ENCODE measurements at regions not wholly inside any gene's neighbourhood (a gene's known extent, or its start where the extent isn't known, plus 50 kb on each side); places are given as distances from the start of the nearest gene placed in this dataset.

DNA sequence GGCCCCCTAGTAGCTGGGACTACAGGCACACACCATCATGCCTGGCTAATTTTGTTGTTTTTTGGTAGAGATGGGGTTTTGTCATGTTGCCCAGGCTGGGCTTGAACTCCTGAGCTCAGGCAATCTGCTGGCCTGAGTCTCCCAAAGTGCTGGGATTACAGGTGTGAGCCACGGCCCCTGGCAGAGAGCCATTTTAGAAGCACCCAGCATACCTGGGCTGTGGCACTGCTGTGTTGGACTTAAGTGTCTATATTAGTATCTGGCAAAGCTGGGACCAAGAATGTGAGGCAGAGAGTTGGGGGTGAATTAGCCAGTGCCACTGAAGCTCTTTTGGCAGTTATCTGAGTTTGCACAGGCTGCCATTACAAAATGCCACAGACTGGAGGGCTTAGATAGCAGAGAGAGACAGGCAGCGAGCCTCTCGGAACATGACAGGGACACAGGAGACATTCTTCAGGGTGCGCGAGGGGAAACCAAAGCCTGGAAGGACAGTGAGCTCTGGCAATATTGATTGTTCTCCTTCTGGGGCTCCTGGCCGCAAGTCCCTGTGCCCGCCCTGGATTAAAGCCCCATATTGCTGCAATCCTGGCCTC lies 87.7 kb upstream of the ALX4 start:
- POLR2A ChIA-PET: no interaction called here
- H3K4me3 Mint-ChIP-seq: no peak overlapping the region
- DNase-seq: no peak

DNA sequence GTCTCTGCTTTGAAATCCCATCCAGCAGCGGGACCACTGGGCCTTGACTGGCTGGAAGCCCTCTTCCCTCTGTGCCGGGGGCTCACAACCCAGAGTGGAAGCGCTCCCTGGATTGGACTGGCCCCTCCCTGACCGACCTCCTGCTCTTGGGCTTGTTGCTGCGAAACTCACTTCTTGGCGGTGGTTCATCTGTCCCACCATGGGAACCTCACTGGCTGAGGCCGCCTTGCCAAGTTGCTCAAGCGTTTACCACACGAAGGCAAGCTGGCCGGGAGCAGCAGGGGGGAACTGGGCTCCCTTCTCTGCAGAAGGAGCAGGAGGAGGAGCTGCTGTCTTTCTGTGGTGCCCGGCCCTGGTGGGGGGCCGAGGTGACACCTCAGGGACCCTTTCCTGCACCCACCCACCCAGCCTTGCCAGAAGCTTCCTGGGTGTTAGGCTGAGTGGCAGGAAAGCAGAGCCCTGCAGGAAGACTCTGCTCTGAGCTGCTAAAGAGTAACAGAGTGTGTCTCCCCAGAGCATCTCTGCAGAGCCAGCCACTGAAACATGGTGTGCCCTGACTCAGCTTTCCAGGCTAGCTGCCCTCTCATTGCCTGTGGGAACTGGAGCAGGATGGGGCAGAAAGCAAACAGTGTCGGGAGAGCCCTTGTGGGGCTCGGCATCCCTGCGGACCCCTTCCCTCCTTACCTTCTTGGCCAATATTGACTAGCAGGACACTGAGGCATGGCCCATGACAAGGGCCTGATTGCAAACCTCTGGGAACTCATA lies 88.5 kb upstream of the ALX4 start:
- POLR2A ChIA-PET: no interaction called here
- H3K4me3 Mint-ChIP-seq: no peak overlapping the region
- ATAC-seq (ENCODE audit: low read depth) (no peak), DNase-seq (no peak)
- peaks cover 1% of the 10 kb centered on the region for H3K9me3 Mint-ChIP-seq
- peaks cover 9% of the 10 kb centered on the region for H3K27me3 Mint-ChIP-seq
- H3K27ac Mint-ChIP-seq: no peak overlapping the region
- peaks cover 2% of the 10 kb centered on the region for H3K4me1 Mint-ChIP-seq
- H3K36me3 Mint-ChIP-seq: no peaks in the 10 kb centered on the region

More for the DNA sequence above, 87.7 kb upstream of the ALX4 start:
- ATAC-seq (ENCODE audit: low read depth): no peak
- Mint-ChIP-seq H3K27me3 (peaks cover 14% of the 10 kb centered on the region), H3K36me3 (no peaks in the 10 kb centered on the region), H3K9me3 (peaks cover 1% of the 10 kb centered on the region), H3K27ac (no peak overlapping the region), H3K4me1 (peaks cover 2% of the 10 kb centered on the region)

DNA sequence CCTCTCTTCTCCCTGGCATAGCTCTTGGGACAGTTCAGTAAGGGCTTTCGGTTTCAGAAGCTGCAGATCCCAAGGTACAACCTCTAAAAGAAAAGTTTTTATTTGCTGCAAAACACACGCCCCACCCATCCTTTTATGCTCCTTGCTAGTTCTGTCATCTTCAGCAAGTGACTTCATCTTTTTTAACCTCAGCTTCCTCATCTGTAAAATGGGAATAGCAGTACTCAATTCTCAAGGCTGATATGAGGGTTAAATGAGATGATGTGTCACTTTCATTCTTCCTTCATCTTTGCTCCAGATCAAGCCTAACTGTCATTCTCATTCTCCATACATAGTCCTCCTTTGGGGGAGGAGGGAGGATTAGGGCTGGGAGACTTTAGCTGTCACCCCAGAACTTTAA lies 90.0 kb upstream of the ALX4 start:
- POLR2A ChIA-PET: no interaction called here
- H3K9me3 Mint-ChIP-seq: no peaks in the 10 kb centered on the region
- H3K27ac Mint-ChIP-seq: no peak overlapping the region
- peaks cover 2% of the 10 kb centered on the region for H3K4me1 Mint-ChIP-seq
- DNase-seq: no peak
- no peaks in the 10 kb centered on the region for H3K36me3 Mint-ChIP-seq
- ATAC-seq (ENCODE audit: low read depth): no peak
- H3K27me3 Mint-ChIP-seq: peaks cover 9% of the 10 kb centered on the region
- no peak overlapping the region for H3K4me3 Mint-ChIP-seq

DNA sequence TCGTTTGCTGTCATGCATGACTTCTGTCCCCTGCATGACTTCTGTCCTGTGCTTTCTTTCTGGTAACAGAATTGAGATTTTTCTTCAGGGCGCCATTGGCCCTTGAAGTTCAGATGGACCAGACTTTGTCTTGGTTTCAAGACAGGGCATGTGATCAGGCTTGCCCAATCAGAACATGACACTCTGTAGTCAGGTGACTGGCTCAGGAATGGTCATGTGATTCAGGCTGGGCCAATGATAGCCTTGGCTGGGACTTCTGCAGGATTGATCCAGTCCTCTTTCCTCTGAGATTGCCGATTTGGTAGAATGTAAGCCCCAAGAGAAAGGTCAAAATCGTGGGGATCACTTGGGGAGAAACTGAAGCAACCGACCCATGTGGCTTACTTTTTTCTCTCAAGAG lies 90.5 kb upstream of the ALX4 start:
- Mint-ChIP-seq H3K9me3 (no peaks in the 10 kb centered on the region), H3K27ac (no peak overlapping the region), H3K4me1 (peaks cover 2% of the 10 kb centered on the region), H3K27me3 (peaks cover 8% of the 10 kb centered on the region), H3K4me3 (no peak overlapping the region), H3K36me3 (no peaks in the 10 kb centered on the region)
- ATAC-seq (ENCODE audit: low read depth): no peak
- POLR2A ChIA-PET: no interaction called here
- no peak for DNase-seq

DNA sequence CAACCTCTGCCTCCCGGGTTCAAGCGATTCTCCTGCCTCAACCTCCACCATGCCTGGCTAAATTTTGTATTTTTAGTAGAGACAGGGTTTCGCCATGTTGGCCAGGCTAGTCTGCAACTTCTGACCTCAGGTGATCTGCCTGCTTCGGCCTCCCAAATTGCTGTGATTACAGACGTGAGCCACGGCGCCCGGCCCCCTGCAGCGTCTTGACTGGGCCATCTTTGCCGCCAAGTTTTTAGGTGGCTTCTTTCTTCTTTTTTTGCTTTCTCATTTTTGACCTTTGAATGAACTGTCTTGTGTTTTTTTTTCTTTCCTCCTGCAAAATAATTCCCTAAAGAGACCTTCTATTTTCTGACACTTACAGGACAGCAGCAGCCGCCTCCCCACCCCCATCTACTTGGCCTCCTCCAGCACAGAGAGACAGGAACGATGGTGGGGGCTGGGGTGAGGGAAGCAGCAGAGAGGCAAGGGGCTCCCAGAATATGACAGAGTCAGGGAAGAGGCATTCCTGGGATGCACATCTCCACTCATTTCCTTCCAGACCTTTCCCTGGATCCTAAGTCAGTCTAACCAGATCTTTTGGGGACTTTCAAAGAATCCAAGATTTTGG lies 92.6 kb upstream of the ALX4 start:
- peaks cover 2% of the 10 kb centered on the region for H3K4me1 Mint-ChIP-seq
- DNase-seq (no peak), ATAC-seq (ENCODE audit: low read depth) (no peak)
- no peak overlapping the region for H3K27ac Mint-ChIP-seq
- POLR2A ChIA-PET: no interaction called here
- H3K27me3 Mint-ChIP-seq: peaks cover 5% of the 10 kb centered on the region
- H3K36me3 Mint-ChIP-seq: no peaks in the 10 kb centered on the region
- no peak overlapping the region for H3K4me3 Mint-ChIP-seq
- no peaks in the 10 kb centered on the region for H3K9me3 Mint-ChIP-seq

DNA sequence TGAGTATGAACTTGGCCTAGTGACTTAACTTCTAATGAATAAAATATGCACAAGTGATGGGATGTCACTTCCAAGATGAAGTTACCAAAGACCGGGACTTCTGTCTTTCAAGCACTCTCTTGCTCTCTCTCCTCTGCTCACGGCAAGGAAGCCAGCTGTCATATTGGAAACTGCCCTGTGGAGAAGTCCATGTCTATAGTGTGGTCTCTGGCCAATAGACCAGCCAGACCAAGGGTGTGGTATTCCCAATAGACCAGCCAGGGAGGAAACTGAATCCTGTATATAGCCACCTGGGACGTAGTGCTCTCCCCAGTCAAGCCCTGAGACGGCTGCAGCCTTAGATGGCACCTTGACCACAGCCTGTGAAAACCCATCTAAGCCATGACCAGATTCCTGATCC lies 93.2 kb upstream of the ALX4 start:
- no peaks in the 10 kb centered on the region for H3K36me3 Mint-ChIP-seq
- peaks cover 5% of the 10 kb centered on the region for H3K27me3 Mint-ChIP-seq

DNA sequence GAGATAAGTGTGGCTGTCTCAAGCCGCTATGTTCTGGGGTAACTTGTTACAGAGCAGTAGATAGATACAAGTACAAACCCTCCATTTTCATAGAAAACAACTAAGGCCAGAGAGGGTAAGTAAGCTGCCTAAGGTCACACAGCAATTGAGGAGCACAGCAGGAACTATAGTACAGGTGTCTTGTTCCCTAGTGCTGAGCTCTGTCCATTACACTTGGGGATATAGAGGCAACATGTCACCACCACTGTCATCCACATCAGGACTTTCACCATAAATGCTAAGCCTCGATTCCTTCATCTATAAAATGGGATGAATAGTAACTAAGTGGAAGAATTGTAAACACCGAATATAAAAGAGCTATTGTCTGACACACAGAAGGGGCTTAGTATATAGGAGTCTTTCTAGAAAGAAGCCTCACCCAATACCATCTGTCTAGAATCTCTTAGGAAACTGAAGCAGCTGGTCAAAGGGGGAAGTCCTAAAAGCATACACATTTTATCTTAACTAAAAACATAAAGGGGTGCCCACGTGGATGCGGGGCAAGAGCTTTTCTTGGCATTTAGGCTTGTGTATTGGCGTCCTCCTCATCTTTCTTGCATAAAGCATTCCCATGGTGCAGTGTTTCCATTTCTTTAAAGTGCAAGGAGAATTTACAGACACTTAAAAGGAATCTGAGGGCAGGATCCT lies 93.8 kb upstream of the ALX4 start:
- H3K27me3 Mint-ChIP-seq: peaks cover 5% of the 10 kb centered on the region
- no peaks in the 10 kb centered on the region for H3K36me3 Mint-ChIP-seq
- no peak overlapping the region for H3K4me3 Mint-ChIP-seq
- H3K9me3 Mint-ChIP-seq: no peaks in the 10 kb centered on the region
- no peak overlapping the region for H3K27ac Mint-ChIP-seq
- ATAC-seq (ENCODE audit: low read depth) (no peak), DNase-seq (no peak)
- POLR2A ChIA-PET: no interaction called here
- H3K4me1 Mint-ChIP-seq: peaks cover 2% of the 10 kb centered on the region

More for the DNA sequence above, 93.2 kb upstream of the ALX4 start:
- H3K4me3 Mint-ChIP-seq: no peak overlapping the region
- no peak overlapping the region for H3K27ac Mint-ChIP-seq
- POLR2A ChIA-PET: no interaction called here
- ATAC-seq (ENCODE audit: low read depth) (no peak), DNase-seq (no peak)
- H3K4me1 Mint-ChIP-seq: peaks cover 2% of the 10 kb centered on the region
- no peaks in the 10 kb centered on the region for H3K9me3 Mint-ChIP-seq

DNA sequence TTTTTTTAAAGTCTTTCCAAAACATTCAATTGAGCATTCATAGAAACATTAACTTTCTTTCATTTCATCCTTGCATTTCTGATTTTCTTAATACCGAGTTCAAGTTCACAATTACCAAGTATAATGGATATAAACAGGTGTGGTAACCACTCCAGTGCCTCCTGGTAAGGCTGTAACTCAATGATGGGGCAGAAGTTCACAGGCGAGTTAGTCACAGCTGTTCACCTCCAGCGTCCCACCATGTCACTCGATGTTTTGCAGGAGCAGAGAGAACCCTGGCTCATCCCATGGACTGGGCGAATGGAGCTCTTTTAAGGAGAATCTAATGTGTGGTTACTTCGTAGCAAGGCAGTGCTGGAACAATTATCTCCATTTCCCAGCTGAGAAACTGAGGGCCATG lies 94.4 kb upstream of the ALX4 start:
- Mint-ChIP-seq H3K9me3 (no peaks in the 10 kb centered on the region), H3K27ac (no peak overlapping the region), H3K4me1 (peaks cover 2% of the 10 kb centered on the region), H3K4me3 (no peak overlapping the region), H3K36me3 (no peaks in the 10 kb centered on the region), H3K27me3 (peaks cover 5% of the 10 kb centered on the region)
- POLR2A ChIA-PET: no interaction called here
- DNase-seq: no peak
- ATAC-seq (ENCODE audit: low read depth): no peak

DNA sequence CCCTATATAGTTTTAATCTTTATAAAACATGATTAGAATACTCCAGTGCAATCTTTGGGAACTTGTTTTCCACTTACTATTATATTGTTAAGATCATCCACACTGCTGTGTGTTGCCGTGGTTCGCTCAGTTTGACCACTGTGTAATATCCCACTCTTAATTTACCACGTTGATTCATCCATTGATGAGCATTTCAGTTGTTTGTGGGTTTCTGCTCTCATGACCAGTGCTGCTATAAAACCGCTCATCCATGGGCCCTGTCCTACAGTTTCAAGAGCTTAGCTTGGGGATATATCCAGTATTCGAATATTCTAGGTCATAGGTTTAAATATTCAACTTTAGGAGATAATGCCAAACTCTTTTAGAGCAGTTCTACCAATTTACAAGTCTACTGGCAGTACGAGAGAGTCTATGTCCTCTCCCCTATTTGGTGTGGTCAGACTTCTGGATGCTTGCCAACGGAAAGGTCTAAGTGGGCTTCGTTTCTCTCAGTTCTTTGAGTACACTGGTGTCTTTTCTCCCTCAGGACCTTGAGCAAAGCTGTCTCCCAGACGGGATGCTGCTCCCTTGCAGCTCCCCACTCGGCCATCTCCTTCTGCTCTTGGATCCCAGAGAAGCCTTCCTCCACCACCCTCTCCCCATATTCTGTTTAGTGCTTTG lies 94.9 kb upstream of the ALX4 start:
- Mint-ChIP-seq H3K27me3 (peaks cover 5% of the 10 kb centered on the region), H3K4me3 (no peak overlapping the region), H3K9me3 (no peaks in the 10 kb centered on the region), H3K4me1 (peaks cover 2% of the 10 kb centered on the region), H3K36me3 (no peaks in the 10 kb centered on the region), H3K27ac (no peak overlapping the region)
- POLR2A ChIA-PET: no interaction called here
- no peak for DNase-seq
- ATAC-seq (ENCODE audit: low read depth): no peak

DNA sequence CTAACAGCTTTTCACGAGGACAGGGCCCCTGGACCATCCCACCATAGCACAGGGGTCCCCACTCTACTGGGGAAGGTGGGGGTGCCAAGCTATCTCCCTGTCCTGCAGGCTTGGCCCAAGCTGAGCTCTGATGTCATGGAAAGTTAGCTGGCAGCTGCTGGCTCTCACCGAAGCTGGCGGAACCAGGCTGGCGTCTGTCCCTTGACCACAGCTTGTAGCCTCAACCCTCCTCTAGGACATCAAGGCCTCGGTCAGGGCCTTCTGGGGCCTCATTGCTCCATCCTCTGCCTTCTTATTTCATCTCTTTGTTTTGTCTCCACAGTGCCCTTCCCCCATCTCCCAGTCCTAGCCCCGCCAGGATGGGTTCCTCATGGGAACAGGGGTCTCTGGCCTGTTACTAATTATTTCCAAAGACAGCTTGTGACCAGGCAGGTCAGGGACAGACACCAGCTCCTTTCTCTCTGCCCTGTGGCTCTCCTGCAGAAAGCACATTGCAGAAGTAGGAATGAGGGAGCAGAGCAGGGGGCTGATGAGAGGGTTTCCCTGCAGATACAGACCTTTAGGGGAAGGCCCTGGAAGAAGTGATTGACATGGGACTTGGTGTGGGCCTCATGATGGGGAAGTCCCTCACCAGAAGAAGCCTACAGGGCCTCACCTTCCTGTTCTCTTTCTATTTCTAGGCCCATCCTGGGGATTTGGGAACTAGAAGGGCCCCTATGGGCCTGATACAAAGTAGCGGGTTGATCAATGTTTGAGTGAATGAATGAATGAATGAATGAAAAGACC lies 97.5 kb upstream of the ALX4 start:
- no peaks in the 10 kb centered on the region for H3K4me1 Mint-ChIP-seq
- H3K36me3 Mint-ChIP-seq: peaks cover 1% of the 10 kb centered on the region
- no peak overlapping the region for H3K27ac Mint-ChIP-seq
- DNase-seq (no peak), ATAC-seq (ENCODE audit: low read depth) (no peak)
- POLR2A ChIA-PET: no interaction called here
- peaks cover 7% of the 10 kb centered on the region for H3K27me3 Mint-ChIP-seq
- H3K9me3 Mint-ChIP-seq: peaks cover 7% of the 10 kb centered on the region
- no peak overlapping the region for H3K4me3 Mint-ChIP-seq

DNA sequence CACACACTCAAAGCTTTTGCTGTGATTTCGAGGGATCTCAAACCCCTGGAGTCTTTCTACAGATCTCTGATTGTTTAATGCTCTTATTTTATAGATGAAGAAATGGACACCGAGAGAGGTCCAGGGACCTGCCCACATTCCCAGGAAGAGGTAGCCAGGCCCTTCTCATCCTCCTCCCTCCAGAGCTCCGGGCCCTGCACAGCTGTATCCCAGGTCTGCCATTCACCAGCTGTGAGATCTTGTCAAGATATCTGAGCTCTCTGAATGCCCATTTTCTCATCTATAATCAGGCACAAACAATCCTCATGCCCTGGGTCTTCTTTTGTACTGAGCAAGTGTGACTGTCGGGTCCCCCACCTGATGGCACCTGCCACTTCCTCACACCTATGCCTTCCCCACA lies 98.2 kb upstream of the ALX4 start:
- Mint-ChIP-seq H3K9me3 (peaks cover 9% of the 10 kb centered on the region), H3K27me3 (peaks cover 9% of the 10 kb centered on the region), H3K36me3 (peaks cover 1% of the 10 kb centered on the region), H3K27ac (no peak overlapping the region), H3K4me1 (no peaks in the 10 kb centered on the region), H3K4me3 (no peak overlapping the region)
- DNase-seq: no peak
- ATAC-seq (ENCODE audit: low read depth): no peak
- POLR2A ChIA-PET: no interaction called here

DNA sequence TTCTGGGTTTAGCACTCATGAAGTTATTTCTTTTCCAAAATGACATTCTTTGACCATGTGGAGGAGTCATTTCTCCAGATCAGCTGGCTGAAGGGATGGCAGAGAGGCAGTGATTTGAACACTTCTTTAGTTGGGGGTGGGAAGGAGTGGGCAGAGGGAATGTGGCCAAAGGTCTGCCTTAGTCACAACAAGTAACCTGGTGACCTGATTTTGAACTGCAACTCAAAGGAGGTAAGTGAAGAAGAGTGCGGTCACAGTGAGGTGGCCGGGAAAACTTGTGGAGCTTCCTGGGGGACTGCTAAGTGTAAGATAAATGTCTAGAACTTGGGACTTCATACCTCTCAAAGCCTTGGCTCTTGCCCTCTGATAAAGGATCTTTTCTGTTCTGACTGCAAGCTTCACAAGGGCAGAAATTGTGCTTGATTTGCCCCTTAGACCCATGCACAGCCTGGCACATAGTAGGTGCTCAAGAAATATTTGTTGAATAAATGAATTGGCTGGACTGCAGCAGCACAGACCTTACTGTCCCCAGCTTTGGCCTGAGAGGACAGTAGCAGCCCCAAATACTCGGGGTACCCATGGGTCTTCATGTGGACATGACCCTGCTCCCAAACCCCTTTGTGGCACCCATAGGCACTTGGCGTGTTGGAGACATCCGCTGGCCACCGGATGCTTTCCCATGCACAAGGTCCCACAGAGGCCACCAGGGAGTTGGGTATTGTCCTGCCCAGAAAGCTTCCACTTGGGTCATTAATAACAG lies 99.0 kb upstream of the ALX4 start:
- no peak overlapping the region for H3K27ac Mint-ChIP-seq
- H3K4me3 Mint-ChIP-seq: no peak overlapping the region
- POLR2A ChIA-PET: no interaction called here
- DNase-seq: no peak
- H3K36me3 Mint-ChIP-seq: peaks cover 1% of the 10 kb centered on the region
- H3K4me1 Mint-ChIP-seq: no peaks in the 10 kb centered on the region
- H3K27me3 Mint-ChIP-seq: peaks cover 9% of the 10 kb centered on the region
- peaks cover 9% of the 10 kb centered on the region for H3K9me3 Mint-ChIP-seq
- ATAC-seq (ENCODE audit: low read depth): no peak
